Keratinocyte (primary cell): ENCODE measurements at regions not wholly inside any gene's neighbourhood (a gene's known extent, or its start where the extent isn't known, plus 50 kb on each side); places are given as distances from the start of the nearest gene placed in this dataset.

Experiments used
- CTCF ChIP-seq, 3 experiments: IDR thresholded peaks in 1 of 3; conservative IDR thresholded peaks in 1 of 3; optimal IDR thresholded peaks in 1 of 3; 2 replicates in 2 of 3; 3 replicates in 1 of 3; pipeline versions ENCODE3 to v1.5.1; 2011; ENCODE audit warnings: low read length in 3 of 3, mild to moderate bottlenecking in 3 of 3, moderate library complexity in 2 of 3, control low read depth in 1 of 3, inconsistent platforms in 1 of 3; ENCODE audit not compliant: insufficient read depth in 2 of 3; ENCODE audit errors: extremely low read depth in 1 of 3
- EZH2 ChIP-seq: IDR thresholded peaks from one replicate; pipeline ENCODE4 v1.6.1; 2012; ENCODE audit warnings: inconsistent platforms, mild to moderate bottlenecking, low read length, moderate library complexity

- TF ChIP-seq CTCF (optimal IDR thresholded peaks at IDR 0.05 in 1 of 3, IDR thresholded peaks at IDR 0.05 in 1 of 3, conservative IDR thresholded peaks at IDR 0.05 in 1 of 3; ENCODE audit: extremely low read depth in 1 of 3, insufficient read depth in 2 of 3, low read length in 3 of 3) = no peak
- TF ChIP-seq EZH2 = no peak
Observed at GRCh38 chr14:103206836-103207387, 83.7 kb downstream of the TNFAIP2 start.
